HepG2 (cell line): ENCODE measurements at regions not wholly inside any gene's neighbourhood (a gene's known extent, or its start where the extent isn't known, plus 50 kb on each side); places are given as distances from the start of the nearest gene placed in this dataset.

Experiments
- ATAC-seq: fragments of 200-7000 bp; cut with Tn5 transposase; 3 replicates; pipeline ENCODE4 v1.9.1; 2020; ENCODE audit warnings: mild to moderate bottlenecking, moderate library complexity
- BruUV-seq: library from RNA; stranded (reverse); fragments of 400-500 nt; replicated peaks from 2 replicates; lab custom pipeline; 2021; lab: Mats Ljungman, UMichigan
- CTCF ChIA-PET: fragments of 300-600 bp; formaldehyde crosslinking; extraction: SDS; loops from one replicate; lab custom pipeline; 2021; ENCODE audit warnings: low total read pairs, inconsistent platforms, low intra/inter-chr PET ratio; lab: Yijun Ruan, JAX
- POLR2A ChIA-PET: fragments of 350-600 bp; sonication (Branson Sonifier 250); formaldehyde crosslinking; loops from one replicate; lab custom pipeline; 2020; ENCODE audit warnings: antibody characterized with exemption, inconsistent platforms; lab: Yijun Ruan, JAX
- DNase-seq: peaks from one replicate; pipeline ENCODE4 v3.0.0-alpha.2; 2015; ENCODE audit warnings: low spot score
- FAIRE-seq: peaks from 3 replicates; lab custom pipeline; 2011; peaks lifted over from hg19 to GRCh38; lab: Jason Lieb, UNC
- H2AFZ ChIP-seq: one replicate; pipeline ENCODE4 v1.6.1; 2011; ENCODE audit warnings: low read length, inconsistent platforms
- H3K27ac ChIP-seq: fragments of 300-600 bp; 3 replicates; pipeline ENCODE4 v1.8.0; 2011; ENCODE audit warnings: mixed run types, mild to moderate bottlenecking, mixed read lengths, low read length, inconsistent platforms; ENCODE audit not compliant: insufficient read depth; ENCODE audit errors: extremely low read length
- H3K27me3 ChIP-seq, 2 experiments: fragments of 200-600 bp in 1 of 2; 2 replicates in 1 of 2; 3 replicates in 1 of 2; pipeline versions ENCODE4 v1.6.0 to v1.8.0; 2011; ENCODE audit warnings: low read length in 2 of 2, mild to moderate bottlenecking in 2 of 2, moderate library complexity in 2 of 2, inconsistent platforms in 1 of 2; ENCODE audit not compliant: insufficient read depth in 2 of 2, control insufficient read depth in 1 of 2
- H3K36me3 ChIP-seq, 2 experiments: fragments of 200-600 bp in 1 of 2; replicated peaks in 1 of 2; 2 replicates in 1 of 2; 3 replicates in 1 of 2; pipeline versions ENCODE4 v1.5.1 to v1.8.0; 2011; ENCODE audit warnings: low read length in 2 of 2, inconsistent platforms in 1 of 2; ENCODE audit not compliant: insufficient read depth in 2 of 2, control insufficient read depth in 1 of 2
- H3K4me1 ChIP-seq: 2 replicates; pipeline ENCODE4 v1.5.1; 2012; ENCODE audit warnings: low read length, inconsistent platforms; ENCODE audit not compliant: insufficient read depth
- H3K4me2 ChIP-seq: 2 replicates; pipeline ENCODE4 v1.6.0; 2011; ENCODE audit warnings: low read depth, low read length, inconsistent platforms
- H3K4me3 ChIP-seq, 3 experiments: fragments of 200-600 bp in 1 of 3; sonication (generic), shearing (Covaris generic) in 1 of 3; replicated peaks in 1 of 3; 2 replicates each; pipeline ENCODE4 v1.5.1; 2011 to 2016; ENCODE audit warnings: low read length in 3 of 3, inconsistent platforms in 2 of 3, low read depth in 2 of 3, mild to moderate bottlenecking in 2 of 3, control low read depth in 1 of 3, mixed read lengths in 1 of 3; ENCODE audit not compliant: insufficient read depth in 1 of 3
- H3K79me2 ChIP-seq: one replicate; pipeline ENCODE4 v1.6.1; 2011; ENCODE audit warnings: low read length, inconsistent platforms; ENCODE audit not compliant: insufficient read depth
- H3K9ac ChIP-seq: 2 replicates; pipeline ENCODE4 v1.6.0; 2011; ENCODE audit warnings: mild to moderate bottlenecking, low read depth, low read length, inconsistent platforms; ENCODE audit not compliant: insufficient read depth
- H3K9me3 ChIP-seq: 2 replicates; pipeline ENCODE4 v1.5.1; 2012; ENCODE audit warnings: mild to moderate bottlenecking, low read length
- H4K20me1 ChIP-seq: 2 replicates; pipeline ENCODE4 v1.6.0; 2011; ENCODE audit warnings: inconsistent platforms, mild to moderate bottlenecking, low read length, moderate library complexity; ENCODE audit not compliant: insufficient read depth
- KDM1A ChIP-seq: IDR thresholded peaks from 2 replicates; pipeline ENCODE4 v1.6.1; 2016; ENCODE audit warnings: missing compliant biosample characterization
- RORA ChIP-seq: sonication (generic); formaldehyde crosslinking; IDR thresholded peaks from 2 replicates; pipeline ENCODE4 v1.5.0; 2020; ENCODE audit warnings: mild to moderate bottlenecking, missing genetic modification reagents, moderate library complexity
- ZNF253 ChIP-seq: sonication (generic); formaldehyde crosslinking; IDR thresholded peaks from 2 replicates; pipeline ENCODE4 v1.8.0; 2022; ENCODE audit warnings: mild to moderate bottlenecking, missing genetic modification reagents, borderline replicate concordance
- WGBS: methylation state at CpG from one replicate; pipeline ENCODE4 v1.1.6; 2017; ENCODE audit warnings: low lambda C conversion rate; 5-methylcytosine and 5-hydroxymethylcytosine counted together
- in situ Hi-C: cut with HindIII; loops from 2 replicates; pipeline ENCODE4 v1.10.0; 2017; ENCODE audit warnings: low pct_unique_long_range_greater_than_20kb; ENCODE audit not compliant: extremely low pct_ligation_motif_present
- intact Hi-C: fragments of 100-400 bp; cut with micrococcal nuclease; formaldehyde crosslinking; loops from one replicate; pipeline ENCODE4 v1.10.0; 2022; ENCODE audit not compliant: unreplicated experiment
- TF ChIP-seq, protein P1 (sequence below): sonication (generic); formaldehyde crosslinking; IDR thresholded peaks from 2 replicates; pipeline ENCODE4 v1.5.0; 2020; ENCODE audit warnings: missing genetic modification reagents
- TF ChIP-seq, protein P2 (sequence below): sonication (generic); formaldehyde crosslinking; IDR thresholded peaks from 2 replicates; pipeline ENCODE4 v1.4.0; 2020; ENCODE audit warnings: missing genetic modification reagents
- TF ChIP-seq, protein P3 (sequence below): sonication (generic); formaldehyde crosslinking; IDR thresholded peaks from 2 replicates; pipeline ENCODE4 v1.4.0; 2020; ENCODE audit warnings: missing genetic modification reagents; ENCODE audit errors: not compliant biosample characterization
- TF ChIP-seq, protein P4 (sequence below): sonication (generic); formaldehyde crosslinking; IDR thresholded peaks from 2 replicates; pipeline ENCODE4 v1.5.0; 2020; ENCODE audit warnings: mild to moderate bottlenecking, missing genetic modification reagents

DNA sequence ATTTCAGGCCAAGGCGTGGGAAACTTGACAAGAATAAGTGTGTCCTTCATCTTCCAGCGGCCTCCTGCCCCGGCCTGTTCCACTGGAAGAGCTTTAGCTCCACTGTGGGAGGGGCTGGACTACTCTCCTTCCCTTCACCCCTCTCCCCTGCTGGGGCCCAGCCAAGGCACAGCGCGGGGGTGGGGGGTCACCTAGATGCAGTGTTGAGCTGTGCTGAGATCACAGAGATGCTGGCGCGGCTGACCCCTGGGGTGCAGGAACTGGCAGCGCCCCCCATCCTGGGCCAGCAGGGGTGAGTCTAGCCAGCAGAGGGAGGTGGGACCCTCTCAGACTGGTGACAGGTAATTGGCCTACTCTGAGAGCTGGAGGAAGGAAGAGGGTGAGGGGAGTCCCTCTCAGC is 111.8 kb upstream of the LHX1 start:
- FAIRE-seq (no peak), ATAC-seq (no peak), DNase-seq (no peak)
- Histone ChIP-seq H3K4me1 (no peaks in the 10 kb centered on the region), H3K9ac (no peak overlapping the region), H4K20me1 (no peaks in the 10 kb centered on the region), H3K4me2 (no peak overlapping the region), H3K4me3 (no peak overlapping the region), H3K27ac (no peak overlapping the region), H3K79me2 (no peaks in the 10 kb centered on the region), H3K36me3 (no peaks in the 10 kb centered on the region), H3K27me3 (peaks cover 0 to 14% of the 10 kb centered on the region in 2 experiments; a peak in 2 of 5 replicates), H3K9me3 (no peaks in the 10 kb centered on the region), H2AFZ (no peak overlapping the region)
- ChIA-PET CTCF (no interaction called here), POLR2A (no interaction called here)
- in situ Hi-C loops = no loop called here
- BruUV-seq = no TSS peak
- TF ChIP-seq ZNF253 (CRISPR knock-in tag) (no peak), KDM1A (CRISPR knock-in tag) (no peak), RORA (CRISPR knock-in tag) (no peak)
- TF ChIP-seq, protein P1, sequence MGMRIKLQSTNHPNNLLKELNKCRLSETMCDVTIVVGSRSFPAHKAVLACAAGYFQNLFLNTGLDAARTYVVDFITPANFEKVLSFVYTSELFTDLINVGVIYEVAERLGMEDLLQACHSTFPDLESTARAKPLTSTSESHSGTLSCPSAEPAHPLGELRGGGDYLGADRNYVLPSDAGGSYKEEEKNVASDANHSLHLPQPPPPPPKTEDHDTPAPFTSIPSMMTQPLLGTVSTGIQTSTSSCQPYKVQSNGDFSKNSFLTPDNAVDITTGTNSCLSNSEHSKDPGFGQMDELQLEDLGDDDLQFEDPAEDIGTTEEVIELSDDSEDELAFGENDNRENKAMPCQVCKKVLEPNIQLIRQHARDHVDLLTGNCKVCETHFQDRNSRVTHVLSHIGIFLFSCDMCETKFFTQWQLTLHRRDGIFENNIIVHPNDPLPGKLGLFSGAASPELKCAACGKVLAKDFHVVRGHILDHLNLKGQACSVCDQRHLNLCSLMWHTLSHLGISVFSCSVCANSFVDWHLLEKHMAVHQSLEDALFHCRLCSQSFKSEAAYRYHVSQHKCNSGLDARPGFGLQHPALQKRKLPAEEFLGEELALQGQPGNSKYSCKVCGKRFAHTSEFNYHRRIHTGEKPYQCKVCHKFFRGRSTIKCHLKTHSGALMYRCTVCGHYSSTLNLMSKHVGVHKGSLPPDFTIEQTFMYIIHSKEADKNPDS (CRISPR knock-in tag) = no peak
- TF ChIP-seq, protein P2, sequence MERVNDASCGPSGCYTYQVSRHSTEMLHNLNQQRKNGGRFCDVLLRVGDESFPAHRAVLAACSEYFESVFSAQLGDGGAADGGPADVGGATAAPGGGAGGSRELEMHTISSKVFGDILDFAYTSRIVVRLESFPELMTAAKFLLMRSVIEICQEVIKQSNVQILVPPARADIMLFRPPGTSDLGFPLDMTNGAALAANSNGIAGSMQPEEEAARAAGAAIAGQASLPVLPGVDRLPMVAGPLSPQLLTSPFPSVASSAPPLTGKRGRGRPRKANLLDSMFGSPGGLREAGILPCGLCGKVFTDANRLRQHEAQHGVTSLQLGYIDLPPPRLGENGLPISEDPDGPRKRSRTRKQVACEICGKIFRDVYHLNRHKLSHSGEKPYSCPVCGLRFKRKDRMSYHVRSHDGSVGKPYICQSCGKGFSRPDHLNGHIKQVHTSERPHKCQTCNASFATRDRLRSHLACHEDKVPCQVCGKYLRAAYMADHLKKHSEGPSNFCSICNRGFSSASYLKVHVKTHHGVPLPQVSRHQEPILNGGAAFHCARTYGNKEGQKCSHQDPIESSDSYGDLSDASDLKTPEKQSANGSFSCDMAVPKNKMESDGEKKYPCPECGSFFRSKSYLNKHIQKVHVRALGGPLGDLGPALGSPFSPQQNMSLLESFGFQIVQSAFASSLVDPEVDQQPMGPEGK = no peak
- TF ChIP-seq, protein P3, sequence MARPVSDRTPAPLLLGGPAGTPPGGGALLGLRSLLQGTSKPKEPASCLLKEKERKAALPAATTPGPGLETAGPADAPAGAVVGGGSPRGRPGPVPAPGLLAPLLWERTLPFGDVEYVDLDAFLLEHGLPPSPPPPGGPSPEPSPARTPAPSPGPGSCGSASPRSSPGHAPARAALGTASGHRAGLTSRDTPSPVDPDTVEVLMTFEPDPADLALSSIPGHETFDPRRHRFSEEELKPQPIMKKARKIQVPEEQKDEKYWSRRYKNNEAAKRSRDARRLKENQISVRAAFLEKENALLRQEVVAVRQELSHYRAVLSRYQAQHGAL = no peak
- TF ChIP-seq, protein P4, sequence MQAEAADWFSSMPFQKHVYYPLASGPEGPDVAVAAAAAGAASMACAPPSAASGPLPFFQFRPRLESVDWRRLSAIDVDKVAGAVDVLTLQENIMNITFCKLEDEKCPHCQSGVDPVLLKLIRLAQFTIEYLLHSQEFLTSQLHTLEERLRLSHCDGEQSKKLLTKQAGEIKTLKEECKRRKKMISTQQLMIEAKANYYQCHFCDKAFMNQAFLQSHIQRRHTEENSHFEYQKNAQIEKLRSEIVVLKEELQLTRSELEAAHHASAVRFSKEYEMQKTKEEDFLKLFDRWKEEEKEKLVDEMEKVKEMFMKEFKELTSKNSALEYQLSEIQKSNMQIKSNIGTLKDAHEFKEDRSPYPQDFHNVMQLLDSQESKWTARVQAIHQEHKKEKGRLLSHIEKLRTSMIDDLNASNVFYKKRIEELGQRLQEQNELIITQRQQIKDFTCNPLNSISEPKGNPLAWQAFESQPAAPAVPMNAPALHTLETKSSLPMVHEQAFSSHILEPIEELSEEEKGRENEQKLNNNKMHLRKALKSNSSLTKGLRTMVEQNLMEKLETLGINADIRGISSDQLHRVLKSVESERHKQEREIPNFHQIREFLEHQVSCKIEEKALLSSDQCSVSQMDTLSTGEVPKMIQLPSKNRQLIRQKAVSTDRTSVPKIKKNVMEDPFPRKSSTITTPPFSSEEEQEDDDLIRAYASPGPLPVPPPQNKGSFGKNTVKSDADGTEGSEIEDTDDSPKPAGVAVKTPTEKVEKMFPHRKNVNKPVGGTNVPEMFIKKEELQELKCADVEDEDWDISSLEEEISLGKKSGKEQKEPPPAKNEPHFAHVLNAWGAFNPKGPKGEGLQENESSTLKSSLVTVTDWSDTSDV (CRISPR knock-in tag) = no peak
- WGBS = 29% methylated on average over 6 of the region's 8 CpGs
- intact Hi-C loops = no loop called here
